ENCODE measurements at regions not wholly inside any gene's neighbourhood (a gene's known extent, or its start where the extent isn't known, plus 50 kb on each side); places are given as distances from the start of the nearest gene placed in this dataset.
"Not testable (repeated sequence)": the region's sequence is repeated elsewhere in the genome, so short reads cannot be mapped to it uniquely, and the experiment has no call there.

DNA sequence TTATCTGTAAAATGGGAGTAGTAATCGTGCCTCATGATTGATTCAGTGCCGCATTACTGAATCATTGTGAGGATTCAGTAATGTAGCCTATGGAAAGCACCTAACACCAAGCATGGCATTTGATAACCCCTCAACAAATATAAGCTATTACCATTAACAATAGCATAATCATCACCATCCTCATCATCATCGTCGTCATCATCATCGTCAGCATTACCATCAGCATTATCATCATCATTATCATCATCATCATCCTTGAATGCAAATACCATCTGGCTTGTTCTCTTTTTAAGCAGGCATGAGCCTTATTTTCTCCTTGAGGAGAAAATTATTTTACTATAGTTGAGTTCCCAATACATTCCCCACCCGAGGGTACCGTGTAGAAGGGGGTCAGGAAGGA is 115.4 kb upstream of the PTPRG start:
- DNase-seq = no peak

DNA sequence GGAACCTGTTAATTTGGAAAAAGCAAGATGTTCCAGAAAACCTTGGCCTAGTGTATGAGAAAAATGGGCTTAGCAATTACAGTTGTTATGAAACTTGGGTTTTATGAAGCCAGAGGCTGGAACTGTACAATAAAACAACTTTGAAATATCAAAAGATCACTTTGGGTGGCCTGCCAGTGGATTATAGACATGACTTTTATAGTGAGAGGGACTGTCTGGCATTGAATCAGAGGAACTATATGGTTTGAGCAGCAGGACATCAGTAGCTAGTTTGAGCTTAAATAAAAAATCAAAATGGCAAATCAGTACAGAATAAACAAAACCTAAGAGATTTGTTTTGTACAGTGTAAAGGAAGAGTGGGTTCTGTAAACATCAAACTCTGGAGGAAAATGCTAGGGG is 115.0 kb upstream of the PTPRG start:
- no peak for DNase-seq

DNA sequence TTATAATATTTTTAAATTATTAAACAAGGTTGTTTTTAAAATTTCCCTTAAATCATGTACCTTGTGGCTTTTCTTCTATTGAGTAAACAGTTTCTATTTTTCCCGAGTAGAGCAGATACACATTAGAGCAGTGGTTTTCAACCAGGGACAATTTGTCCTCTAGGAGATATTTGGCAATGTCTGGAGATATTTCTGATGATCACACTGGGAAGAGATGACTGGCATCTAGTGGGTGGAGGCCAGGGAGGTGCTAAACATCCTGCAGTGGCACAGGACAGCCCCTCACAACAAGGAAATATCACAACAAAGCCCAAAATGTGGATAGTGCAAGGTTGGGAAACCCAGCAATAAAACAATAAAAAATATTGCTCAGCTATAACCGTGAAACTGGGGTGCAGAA is 113.0 kb upstream of the PTPRG start:
- DNase-seq = no peak

DNA sequence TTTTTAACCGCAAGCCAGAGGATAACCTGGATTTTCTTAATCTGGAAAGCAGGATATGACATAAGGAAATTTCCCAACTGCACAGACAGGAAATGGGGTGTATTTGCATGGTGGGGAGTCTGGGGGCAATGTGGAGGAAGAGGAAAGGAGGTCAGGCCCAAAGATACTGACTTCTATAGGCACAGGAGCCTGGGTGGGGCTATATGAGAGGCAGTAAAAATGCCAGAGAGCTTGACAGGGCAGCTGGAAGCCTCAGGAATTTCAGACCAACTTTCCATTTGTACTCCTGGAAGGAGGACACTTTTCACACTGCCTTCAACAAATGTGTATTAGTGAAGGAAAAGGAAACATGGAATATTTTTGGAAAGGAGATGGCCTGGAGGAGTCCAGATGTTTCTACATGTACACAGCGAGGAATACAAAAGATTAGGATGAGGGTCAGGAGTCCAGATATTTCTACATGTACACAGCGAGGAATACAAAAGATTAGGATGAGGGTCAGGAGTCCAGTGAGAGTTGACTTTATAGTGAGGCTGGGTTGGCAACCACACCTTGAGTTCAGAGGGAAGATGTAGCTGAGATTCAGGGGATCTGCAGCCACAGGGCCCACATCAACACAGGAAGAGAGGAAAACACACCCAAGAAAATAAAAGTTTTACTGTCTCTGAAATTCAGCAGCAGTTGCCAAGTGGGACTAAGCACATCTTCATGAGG is 111.9 kb upstream of the PTPRG start:
- DNase-seq = no peak

DNA sequence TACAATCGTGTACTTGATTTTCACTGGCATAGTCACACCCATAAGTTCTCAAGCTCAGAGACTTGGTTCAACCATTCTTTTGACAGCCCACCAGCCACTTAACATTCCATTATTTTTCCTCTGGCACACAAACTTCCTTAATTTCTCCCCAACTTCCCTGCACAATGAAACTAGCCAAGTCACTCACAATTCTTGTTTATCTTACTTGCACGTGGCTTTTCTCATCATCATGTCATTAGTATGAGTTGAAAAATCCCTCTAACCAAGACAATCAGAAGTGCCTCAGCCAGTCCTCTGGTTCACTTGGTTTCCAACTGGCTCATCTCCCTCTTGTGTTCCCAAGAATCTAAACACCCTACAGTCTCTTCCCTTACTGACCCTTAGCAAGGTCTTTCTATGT is 110.5 kb upstream of the PTPRG start:
- DNase-seq = no peak

DNA sequence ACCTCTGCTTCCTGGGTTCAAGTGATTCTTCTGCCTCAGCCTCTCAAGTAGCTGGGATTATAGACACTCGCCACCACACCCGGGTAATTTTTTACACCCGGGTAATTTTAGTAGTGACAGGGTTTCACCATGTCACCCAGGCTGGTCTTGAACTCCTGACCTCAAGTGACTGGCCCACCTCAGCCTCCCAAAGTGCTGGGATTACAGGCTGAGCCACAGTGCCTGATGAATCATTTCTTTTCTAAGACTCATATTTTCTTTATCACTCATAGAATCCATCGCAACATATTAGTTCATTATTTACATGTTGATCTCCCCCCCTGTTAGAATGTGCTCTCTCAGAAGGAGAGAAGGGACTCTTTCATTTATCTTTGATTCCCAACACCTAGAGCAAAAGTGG is 109.5 kb upstream of the PTPRG start:
- DNase-seq = no peak

DNA sequence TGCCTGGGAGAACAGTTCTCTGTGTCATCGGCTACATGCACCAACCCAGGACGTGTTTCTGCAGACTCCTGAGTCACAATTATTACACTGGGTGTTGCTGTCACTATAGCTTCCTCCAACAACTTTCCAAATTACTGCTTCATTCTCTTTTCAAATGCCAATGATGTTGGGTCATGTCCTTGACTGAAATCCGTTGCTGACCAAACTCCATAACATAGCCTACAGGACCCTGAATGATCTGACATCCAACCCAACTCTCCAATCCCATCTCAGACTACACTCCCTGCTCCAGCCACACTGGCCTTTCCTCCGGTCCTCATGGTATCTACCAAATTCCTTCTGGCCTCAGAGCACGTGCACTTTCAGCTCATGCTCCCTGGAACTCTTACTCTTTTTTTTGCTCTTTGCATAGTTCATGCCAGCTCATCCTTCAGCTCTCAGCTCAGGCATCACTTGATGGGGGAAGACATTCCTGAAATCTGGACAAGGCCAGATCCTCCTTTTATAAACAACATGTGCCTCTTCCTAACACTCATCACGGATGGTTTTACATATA is 108.8 kb upstream of the PTPRG start:
- no peak for DNase-seq

DNA sequence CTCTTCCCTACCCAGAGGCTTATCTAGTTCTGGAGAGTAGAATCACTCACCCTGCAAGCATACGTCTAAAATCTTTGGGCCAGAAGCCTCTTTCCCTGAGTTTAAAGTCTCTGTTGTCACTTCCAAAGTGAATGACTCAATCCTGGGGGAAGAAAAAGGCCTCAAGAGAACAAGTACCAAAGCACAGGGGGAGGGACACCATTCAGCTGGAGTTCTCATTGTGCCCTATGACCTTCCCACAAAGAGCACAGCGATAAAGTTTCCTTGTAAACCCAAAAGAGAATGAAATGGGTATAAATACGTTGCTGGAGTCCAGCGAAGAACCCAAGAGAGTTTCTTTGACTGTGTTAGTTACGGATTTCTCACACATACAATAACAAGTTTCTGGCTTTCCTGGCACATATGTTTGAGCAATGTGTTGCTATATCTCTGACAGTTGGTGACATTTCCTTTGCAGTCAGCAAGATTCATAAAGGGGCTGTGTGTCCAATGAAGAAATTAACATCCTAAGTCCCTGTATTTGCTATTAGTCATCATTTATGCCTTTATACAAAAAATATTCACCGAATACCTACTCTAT is 107.3 kb upstream of the PTPRG start:
- no peak for DNase-seq

DNA sequence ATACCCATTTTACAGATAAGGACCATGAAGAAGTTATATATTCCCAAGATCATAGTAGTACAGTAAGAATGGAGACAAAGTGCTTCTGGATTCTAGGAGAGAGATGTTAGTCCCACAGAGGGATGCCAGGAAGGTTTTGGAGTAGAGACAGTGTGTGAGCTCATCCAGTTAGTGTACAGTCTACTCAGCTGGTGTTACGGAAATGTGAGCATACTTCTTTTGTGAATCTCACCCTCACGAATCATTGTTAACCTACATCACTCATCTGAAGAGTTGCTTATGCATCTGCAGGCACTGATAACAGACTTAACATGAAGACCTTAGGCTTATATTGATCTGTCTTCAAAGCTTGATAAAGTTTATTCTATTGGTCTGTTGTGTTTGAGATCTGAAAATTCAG is 106.6 kb upstream of the PTPRG start:
- DNase-seq = no peak

DNA sequence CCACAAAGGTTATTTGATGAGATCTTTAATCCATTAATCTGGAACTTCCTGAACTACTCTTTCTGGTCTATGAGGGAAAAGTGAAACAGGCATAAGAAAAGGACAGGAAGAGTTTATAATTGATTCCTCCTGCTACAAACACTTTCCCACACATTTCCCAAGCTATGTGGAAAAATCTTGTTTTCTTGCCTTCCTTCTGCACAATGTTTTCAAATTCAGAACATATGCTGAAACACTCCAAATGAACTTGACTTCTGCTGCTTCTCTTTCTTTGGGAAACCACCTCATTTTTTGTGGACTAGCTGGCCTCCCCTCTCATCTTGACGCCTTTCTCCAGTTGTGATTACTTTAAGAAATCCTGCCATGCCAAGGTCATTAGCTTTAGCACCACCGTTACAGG is 100.7 kb upstream of the PTPRG start:
- DNase-seq = no peak

DNA sequence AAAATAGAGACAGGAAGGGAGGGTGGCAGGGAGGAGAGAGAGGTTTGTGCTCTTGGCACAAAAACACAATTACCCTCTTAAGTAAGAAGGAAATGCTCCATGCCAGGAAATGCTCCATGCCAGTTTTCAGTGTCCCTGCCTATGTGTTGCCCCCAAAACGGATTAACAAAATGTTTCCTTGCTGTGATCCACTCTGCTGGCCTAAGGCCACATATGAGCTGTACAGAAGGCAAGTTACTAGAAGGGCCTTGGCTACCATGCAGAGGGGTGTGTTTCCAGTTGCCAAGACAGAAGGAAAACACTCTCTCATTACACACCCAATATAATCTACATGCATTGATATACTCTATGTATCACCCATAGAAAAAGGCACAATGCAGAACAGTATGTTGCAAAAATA is 98.2 kb upstream of the PTPRG start:
- no peak for DNase-seq

DNA sequence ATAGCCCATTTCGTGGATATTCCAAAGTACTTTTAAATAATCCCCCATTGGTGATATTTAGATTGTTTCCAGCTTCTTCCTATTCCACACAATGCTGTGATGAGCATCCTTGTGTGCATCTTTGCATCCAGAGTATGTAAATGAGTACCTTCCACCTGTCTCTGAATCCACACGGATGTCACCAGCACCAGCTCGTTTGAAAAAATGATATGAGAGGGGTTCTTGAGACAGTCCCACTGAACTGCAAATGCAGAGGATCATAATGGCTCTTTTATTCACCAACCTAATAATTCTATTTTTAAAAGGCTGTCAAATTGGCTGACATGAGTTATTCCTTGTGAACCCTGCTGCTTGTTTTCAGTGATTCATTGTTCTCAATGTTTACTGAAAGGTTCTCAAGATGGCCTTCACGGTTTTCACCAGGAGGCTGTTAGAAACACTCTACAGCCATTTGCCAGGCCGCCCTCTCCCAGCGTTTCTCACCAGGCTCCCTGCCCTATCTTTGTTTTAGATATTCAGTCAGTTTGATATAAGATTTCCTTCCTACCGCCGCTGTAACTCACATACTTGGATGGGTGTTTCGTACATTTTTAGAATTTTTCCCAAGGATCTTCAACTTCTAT is 96.7 kb upstream of the PTPRG start:
- DNase-seq = no peak

DNA sequence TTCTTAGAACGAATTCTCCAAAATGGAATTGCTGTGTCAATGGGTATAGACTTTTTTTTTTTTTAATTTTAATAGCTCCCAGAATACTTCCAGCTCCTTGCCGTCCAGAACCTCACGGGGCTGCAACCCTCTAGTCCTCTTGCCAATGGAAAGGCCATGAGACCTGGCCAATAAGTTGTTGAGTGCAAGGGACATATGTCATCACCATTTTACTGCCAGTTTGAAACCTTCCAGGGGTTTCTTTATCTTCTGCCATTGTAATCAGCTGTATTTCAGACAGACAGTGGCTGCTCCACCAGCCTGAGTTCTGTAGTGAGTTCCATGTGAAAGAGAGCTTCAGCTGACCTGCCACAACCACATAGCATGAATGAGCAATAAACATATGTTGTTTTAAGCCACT is 95.0 kb upstream of the PTPRG start:
- no peak for DNase-seq

DNA sequence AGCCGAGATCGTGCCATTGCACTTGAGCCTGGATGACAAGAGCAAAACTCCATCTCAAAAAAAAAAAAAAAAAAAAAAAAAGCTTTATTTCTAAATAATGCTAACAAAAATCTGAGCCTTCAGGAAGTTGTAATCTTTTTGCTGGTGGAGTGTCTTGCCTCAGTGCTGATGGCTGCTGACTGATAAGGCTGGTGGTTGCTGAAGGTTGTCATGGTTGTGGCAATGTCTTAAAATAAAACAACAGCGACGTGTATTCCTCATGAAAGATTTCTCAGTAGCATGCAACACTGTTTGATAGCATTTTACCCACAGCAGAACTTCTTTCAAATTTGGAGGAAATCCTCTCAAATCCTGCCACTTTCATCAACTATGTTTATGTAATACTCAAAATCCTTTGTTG is 77.4 kb upstream of the PTPRG start:
- DNase-seq = no peak

DNA sequence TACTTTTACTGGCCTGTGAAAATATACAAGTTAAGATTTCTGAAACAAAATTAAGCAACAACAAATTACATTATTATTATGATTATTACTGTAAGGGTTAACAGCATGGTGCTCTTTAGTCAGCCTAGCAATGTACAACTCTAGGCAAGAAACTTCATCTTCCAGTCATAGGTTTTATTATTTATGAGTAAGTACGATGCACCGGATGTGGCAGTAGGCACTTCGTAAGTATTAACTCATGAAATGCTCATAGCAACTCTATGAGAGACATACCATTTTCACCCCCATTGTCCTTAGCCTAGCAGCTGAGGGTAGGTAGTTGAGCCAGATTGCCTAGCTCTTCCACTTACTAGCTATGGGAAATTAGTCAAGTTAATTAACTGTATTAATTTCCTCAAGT is 68.0 kb upstream of the PTPRG start:
- DNase-seq = no peak

DNA sequence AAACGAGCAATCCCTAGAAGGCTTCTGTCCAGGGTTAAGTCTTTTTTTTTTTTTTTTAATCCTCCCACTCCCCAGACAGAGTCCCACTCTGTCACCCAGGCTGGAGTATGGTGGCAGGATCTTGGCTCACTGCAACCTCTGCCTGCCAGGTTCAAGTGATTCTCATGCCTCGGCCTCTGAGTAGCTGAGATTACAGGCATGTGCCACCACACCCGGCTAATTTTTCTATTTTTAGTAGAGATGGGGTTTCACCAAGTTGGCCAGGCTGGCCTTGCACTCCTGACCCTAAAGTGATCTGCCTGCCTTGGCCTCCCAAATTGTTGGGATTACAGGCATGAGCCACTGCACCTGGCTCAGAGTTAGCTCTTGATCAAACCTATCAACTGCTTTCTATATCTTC is 67.1 kb upstream of the PTPRG start:
- DNase-seq = not testable (repeated sequence)

DNA sequence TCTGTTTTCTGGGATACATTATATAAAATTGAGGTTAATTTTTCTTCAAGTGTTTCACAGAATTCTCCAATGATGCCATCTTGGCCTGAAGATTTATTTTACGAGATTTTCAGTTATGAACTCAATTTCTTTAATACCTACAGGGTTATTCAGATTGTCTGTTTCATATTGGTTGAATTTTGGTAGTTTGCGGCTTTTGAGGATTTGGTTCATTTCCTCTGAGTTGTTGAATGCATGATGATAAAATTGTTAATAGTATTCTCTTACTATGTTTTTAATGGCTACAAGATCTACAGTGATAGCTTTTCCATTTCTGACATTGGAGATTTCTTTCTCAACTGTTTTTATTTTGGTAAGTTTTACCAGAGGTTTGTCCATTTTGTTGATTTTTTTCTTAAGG is 63.9 kb upstream of the PTPRG start:
- no peak for DNase-seq

DNA sequence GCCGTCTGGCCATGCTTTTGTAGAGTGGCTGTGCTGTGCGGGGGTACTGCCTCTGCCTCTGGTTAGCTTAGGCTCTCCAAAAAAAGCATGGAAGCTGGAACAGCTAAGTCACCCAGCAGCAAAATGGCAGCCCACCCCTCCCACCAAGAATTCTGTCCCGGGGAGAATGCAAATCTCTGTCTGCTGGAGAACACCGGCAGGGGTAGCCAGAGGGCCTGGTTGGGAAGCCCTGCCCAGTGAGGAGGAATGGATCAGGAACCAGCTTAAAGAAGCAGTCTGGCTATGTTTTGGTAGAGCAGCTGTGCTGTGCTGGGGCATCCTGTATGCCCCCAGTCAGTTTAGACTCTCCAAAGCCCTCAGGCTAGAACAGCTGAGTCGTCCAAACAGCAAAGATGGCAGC is 56.2 kb upstream of the PTPRG start:
- DNase-seq = no peak

DNA sequence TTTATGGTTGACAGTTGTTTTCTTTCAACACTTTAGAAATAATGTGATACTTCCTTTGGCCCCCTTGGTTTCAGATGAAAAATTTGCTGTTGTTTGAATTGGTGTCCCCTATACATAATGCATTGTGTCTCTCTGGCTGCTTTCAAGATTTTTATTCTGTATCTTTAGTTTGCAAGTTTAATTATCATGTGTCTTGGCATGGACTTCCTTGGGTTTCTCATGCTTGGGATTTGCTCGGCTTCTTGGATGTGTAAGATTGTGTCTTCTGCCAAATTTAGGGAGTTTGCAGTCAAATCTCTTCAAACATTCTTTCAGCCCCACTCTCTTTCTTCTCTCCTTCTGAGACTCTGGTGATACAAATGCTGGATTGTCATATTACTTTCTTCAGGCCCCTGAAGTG is 53.4 kb upstream of the PTPRG start:
- DNase-seq = no peak

All from suppressor macrophage (primary cell).